Muscle of leg (tissue), 3 donors: ENCODE measurements at regions not wholly inside any gene's neighbourhood (a gene's known extent, or its start where the extent isn't known, plus 50 kb on each side); places are given as distances from the start of the nearest gene placed in this dataset.

Experiments used
- DNase-seq: peaks from one replicate; pipeline ENCODE4 v3.0.0; 2013
- H3K27ac ChIP-seq: one replicate; pipeline ENCODE4 v1.5.1; 2013; ENCODE audit warnings: mild to moderate bottlenecking, low read length, control low read depth
- H3K27me3 ChIP-seq: one replicate; pipeline ENCODE4 v1.6.1; 2013; ENCODE audit warnings: low read length; ENCODE audit not compliant: control insufficient read depth, insufficient read depth
- H3K36me3 ChIP-seq: one replicate; pipeline ENCODE4 v1.6.1; 2013; ENCODE audit warnings: low read length; ENCODE audit not compliant: control insufficient read depth, insufficient read depth
- H3K4me1 ChIP-seq: one replicate; pipeline ENCODE4 v1.6.1; 2013; ENCODE audit warnings: low read length; ENCODE audit not compliant: control insufficient read depth, insufficient read depth
- H3K4me3 ChIP-seq: one replicate; pipeline ENCODE4 v1.5.1; 2013; ENCODE audit warnings: low read length, control low read depth
- H3K9me3 ChIP-seq: replicated peaks from 2 replicates; pipeline ENCODE4 v1.6.1; 2013; ENCODE audit warnings: low read depth, low read length; ENCODE audit not compliant: control insufficient read depth
- WGBS: methylation state at CpG from one replicate; pipeline ENCODE4 v1.1.5; 2013; ENCODE audit warnings: missing lambda C conversion rate; ENCODE audit not compliant: insufficient coverage; 5-methylcytosine and 5-hydroxymethylcytosine counted together

DNA sequence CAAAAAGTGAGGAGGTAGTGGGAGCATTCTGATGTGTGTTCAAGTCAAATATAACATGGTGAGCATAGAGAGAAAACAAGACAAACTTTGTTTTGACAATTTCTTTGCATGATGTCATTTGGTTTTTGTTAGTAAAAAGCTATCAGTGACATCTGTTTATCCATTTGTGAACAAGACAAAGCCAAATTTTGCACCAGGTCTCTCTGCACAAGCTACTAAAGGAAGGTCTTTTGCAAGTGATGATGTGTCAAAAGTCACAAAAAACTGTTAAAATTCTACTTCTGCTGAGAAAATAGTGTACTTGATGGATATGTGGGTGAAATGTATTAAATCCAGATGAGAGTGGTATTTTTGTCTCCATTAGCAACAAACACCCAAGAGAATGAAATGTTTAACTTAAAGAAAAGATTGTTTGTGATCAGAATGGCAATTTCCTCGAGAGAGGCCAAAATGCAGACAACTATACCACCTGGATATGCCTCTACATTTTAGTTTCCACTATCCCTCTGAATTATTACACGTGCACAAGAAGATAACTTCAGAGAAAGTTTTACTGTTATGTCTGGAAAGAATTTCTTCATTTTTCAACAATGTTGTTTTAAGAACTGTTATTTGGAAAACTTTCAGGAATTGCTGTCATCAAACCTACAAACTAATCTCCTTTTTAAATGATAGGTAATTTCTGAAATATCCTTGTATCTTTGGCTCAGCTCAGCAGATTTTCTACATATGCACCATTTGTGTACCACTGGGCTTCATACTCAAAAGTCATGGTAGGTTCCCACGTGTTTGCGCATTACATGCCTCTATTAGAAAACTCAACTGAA, 807.4 kb upstream of the ADGRL2 start:
- no CpG with 5 or more reads among the region's 4 CpGs for WGBS
- Histone ChIP-seq H3K4me1 (no peaks in the 10 kb centered on the region), H3K36me3 (no peaks in the 10 kb centered on the region), H3K4me3 (no peak overlapping the region), H3K27me3 (no peaks in the 10 kb centered on the region), H3K9me3 (no peaks in the 10 kb centered on the region), H3K27ac (peak overlapping the region; percentile 45)
- DNase-seq: peak; percentile 92

- H3K4me3 ChIP-seq: no peak overlapping the region
These were observed 811.3 kb upstream of the ADGRL2 start for GRCh38 chr1:80989455-80989854.

DNA sequence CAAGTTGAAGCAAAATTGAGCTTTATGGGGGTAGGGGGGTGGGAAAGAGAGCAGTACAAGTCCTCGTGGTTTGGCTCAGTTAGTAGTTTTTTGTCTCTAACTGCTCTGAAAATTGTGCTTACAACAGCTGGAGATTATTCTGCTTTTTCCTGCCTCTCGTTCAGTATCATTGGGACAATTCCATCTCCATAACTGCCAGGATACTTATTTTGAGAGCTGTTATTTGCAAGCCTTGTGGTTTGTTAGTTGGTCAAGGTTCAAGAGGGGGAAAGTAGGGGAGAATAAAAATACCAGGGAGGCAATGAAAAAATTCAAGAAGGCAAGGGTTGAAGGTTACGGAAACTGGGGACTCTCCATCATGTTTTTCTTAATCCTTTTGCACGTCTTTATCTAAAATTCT, 811.8 kb upstream of the ADGRL2 start:
- no peak overlapping the region for H3K4me3 ChIP-seq
- H3K27ac ChIP-seq: no peak overlapping the region
- H3K36me3 ChIP-seq: no peaks in the 10 kb centered on the region
- no CpG with 5 or more reads among the region's 4 CpGs for WGBS
- H3K4me1 ChIP-seq: no peaks in the 10 kb centered on the region
- DNase-seq: peak; percentile 24
- H3K27me3 ChIP-seq: no peaks in the 10 kb centered on the region
- H3K9me3 ChIP-seq: no peaks in the 10 kb centered on the region

More at GRCh38 chr1:80989455-80989854, 811.3 kb upstream of the ADGRL2 start:
- H3K4me1 ChIP-seq: no peaks in the 10 kb centered on the region
- WGBS: no CpG with 5 or more reads among the region's 2 CpGs
- H3K27me3 ChIP-seq: no peaks in the 10 kb centered on the region
- no peak overlapping the region for H3K27ac ChIP-seq
- peak; percentile 33 for DNase-seq
- H3K9me3 ChIP-seq: no peaks in the 10 kb centered on the region
- H3K36me3 ChIP-seq: no peaks in the 10 kb centered on the region

DNA sequence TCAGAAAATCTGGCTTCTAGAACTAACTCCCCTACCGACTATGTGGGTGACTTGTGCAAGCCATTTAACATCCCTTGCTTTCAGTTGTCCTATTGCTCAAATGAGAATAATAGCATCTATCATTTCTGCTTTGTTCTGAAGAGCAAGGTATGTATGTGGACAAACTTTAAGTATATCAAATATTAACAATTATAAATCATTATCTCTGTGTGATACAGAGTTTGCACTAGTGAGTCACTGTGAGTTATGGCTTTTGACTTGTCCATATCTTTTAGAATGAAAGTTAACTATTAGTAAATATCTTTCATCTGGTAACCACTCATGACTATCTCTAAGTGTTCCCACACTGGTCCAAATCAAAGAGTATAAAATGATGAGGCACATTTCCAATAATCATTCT, 812.9 kb upstream of the ADGRL2 start:
- H3K4me3 ChIP-seq: no peak overlapping the region
- no peak overlapping the region for H3K27ac ChIP-seq
- WGBS: no CpG with 5 or more reads among the region's 1 CpG
- no peak for DNase-seq
- no peaks in the 10 kb centered on the region for H3K36me3 ChIP-seq
- H3K4me1 ChIP-seq: no peaks in the 10 kb centered on the region
- no peaks in the 10 kb centered on the region for H3K27me3 ChIP-seq
- H3K9me3 ChIP-seq: no peaks in the 10 kb centered on the region

- no peak for DNase-seq
- Histone ChIP-seq H3K27me3 (no peaks in the 10 kb centered on the region), H3K27ac (no peak overlapping the region), H3K4me1 (no peaks in the 10 kb centered on the region), H3K36me3 (no peaks in the 10 kb centered on the region), H3K9me3 (no peaks in the 10 kb centered on the region), H3K4me3 (no peak overlapping the region)
- WGBS: 17% methylated on average over 1 of the region's 2 CpGs
These were observed 813.6 kb upstream of the ADGRL2 start for GRCh38 chr1:80987106-80987505.

DNA sequence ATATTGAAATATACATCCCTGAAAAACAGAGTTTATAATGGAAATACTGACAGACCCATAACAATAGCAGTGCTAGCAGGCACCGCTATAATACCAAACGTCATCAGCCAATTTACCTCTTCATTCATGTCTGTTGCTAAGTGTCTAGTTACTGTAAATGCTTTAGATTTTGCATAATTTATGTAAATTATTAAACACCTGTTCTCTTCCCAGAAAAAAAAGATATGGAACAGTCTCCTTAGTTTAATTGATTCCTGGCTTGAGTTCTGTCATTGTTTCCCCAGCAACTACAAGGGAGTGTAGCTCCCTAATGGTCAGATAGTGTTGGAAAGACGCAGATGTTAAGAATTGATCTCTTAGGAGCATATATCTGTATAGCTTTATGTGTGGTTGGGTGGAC, 817.9 kb upstream of the ADGRL2 start:
- H3K4me3 ChIP-seq: no peak overlapping the region
- H3K27ac ChIP-seq: no peak overlapping the region
- no CpG with 5 or more reads among the region's 3 CpGs for WGBS
- no peaks in the 10 kb centered on the region for H3K27me3 ChIP-seq
- no peak for DNase-seq
- H3K4me1 ChIP-seq: no peaks in the 10 kb centered on the region
- H3K36me3 ChIP-seq: no peaks in the 10 kb centered on the region
- H3K9me3 ChIP-seq: no peaks in the 10 kb centered on the region

DNA sequence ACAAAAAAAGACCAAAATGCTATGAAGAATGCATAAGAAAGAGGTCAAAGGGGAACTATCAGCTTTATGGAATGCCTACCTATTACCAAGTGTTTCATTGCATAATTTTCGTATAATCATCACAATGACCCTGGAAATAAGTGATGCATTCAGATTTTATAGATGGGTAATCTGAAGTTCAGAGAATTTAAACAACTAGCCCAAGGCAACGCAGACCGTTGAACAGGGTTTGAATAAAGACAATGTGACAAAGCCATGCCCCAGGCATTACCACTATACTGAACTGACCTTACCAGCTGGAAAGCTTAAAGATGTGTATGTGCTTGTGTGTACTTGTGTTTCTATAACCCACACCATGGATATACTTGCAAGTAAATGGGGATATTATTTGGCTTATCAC, 827.6 kb upstream of the ADGRL2 start:
- Histone ChIP-seq H3K4me1 (no peaks in the 10 kb centered on the region), H3K27me3 (no peaks in the 10 kb centered on the region), H3K4me3 (no peak overlapping the region), H3K9me3 (no peaks in the 10 kb centered on the region), H3K36me3 (no peaks in the 10 kb centered on the region), H3K27ac (no peak overlapping the region)
- WGBS: 100% methylated on average over 1 of the region's 3 CpGs
- DNase-seq: no peak

GRCh38 chr1:80966266-80966665, 834.5 kb upstream of the ADGRL2 start:
- DNase-seq: no peak
- Histone ChIP-seq H3K9me3 (no peaks in the 10 kb centered on the region), H3K4me1 (no peaks in the 10 kb centered on the region), H3K27me3 (no peaks in the 10 kb centered on the region), H3K4me3 (no peak overlapping the region), H3K36me3 (no peaks in the 10 kb centered on the region), H3K27ac (no peak overlapping the region)
- WGBS: no CpG with 5 or more reads among the region's 1 CpG

GRCh38 chr1:80962564-80962963, 838.2 kb upstream of the ADGRL2 start:
- Histone ChIP-seq H3K36me3 (no peaks in the 10 kb centered on the region), H3K4me1 (no peaks in the 10 kb centered on the region), H3K9me3 (no peaks in the 10 kb centered on the region), H3K27ac (no peak overlapping the region), H3K4me3 (no peak overlapping the region), H3K27me3 (no peaks in the 10 kb centered on the region)
- no peak for DNase-seq
- WGBS: no CpG with 5 or more reads among the region's 1 CpG

- Histone ChIP-seq H3K9me3 (no peaks in the 10 kb centered on the region), H3K36me3 (no peaks in the 10 kb centered on the region), H3K27me3 (no peaks in the 10 kb centered on the region), H3K27ac (no peak overlapping the region), H3K4me3 (no peak overlapping the region), H3K4me1 (no peaks in the 10 kb centered on the region)
- no peak for DNase-seq
- 75% methylated on average over 3 of the region's 5 CpGs for WGBS
These were observed 839.1 kb upstream of the ADGRL2 start for GRCh38 chr1:80961464-80962190.
